NB4 (cell line): ENCODE measurements at regions not wholly inside any gene's neighbourhood (a gene's known extent, or its start where the extent isn't known, plus 50 kb on each side); places are given as distances from the start of the nearest gene placed in this dataset.
"Not testable (repeated sequence)": the region's sequence is repeated elsewhere in the genome, so short reads cannot be mapped to it uniquely, and the experiment has no call there.

Source experiments
- DNase-seq: peaks from one replicate; pipeline ENCODE4 v3.0.0; 2010; ENCODE audit warnings: low read depth
- H3K4me3 ChIP-seq: one replicate; pipeline ENCODE4 v1.5.1; 2011; ENCODE audit warnings: mild to moderate bottlenecking, low read depth, low read length, moderate library complexity
- MAX ChIP-seq: IDR thresholded peaks from 2 replicates; pipeline ENCODE4 v1.6.1; 2011; ENCODE audit warnings: low read depth, low read length
- MYC ChIP-seq: IDR thresholded peaks from 2 replicates; pipeline ENCODE4 v1.6.1; 2011; ENCODE audit warnings: low read depth, low read length
- POLR2A ChIP-seq: IDR thresholded peaks from 2 replicates; pipeline ENCODE4 v1.6.1; 2011; ENCODE audit warnings: mild to moderate bottlenecking; ENCODE audit not compliant: insufficient read length; ENCODE audit errors: extremely low read depth
- TF ChIP-seq, protein P1 (sequence below): IDR thresholded peaks from one replicate; pipeline ENCODE4 v1.5.1; 2012; ENCODE audit warnings: low read depth, low read length

- no peak for DNase-seq
- TF ChIP-seq POLR2A, result no peak
- no peak for TF ChIP-seq MYC
- TF ChIP-seq, protein P1, sequence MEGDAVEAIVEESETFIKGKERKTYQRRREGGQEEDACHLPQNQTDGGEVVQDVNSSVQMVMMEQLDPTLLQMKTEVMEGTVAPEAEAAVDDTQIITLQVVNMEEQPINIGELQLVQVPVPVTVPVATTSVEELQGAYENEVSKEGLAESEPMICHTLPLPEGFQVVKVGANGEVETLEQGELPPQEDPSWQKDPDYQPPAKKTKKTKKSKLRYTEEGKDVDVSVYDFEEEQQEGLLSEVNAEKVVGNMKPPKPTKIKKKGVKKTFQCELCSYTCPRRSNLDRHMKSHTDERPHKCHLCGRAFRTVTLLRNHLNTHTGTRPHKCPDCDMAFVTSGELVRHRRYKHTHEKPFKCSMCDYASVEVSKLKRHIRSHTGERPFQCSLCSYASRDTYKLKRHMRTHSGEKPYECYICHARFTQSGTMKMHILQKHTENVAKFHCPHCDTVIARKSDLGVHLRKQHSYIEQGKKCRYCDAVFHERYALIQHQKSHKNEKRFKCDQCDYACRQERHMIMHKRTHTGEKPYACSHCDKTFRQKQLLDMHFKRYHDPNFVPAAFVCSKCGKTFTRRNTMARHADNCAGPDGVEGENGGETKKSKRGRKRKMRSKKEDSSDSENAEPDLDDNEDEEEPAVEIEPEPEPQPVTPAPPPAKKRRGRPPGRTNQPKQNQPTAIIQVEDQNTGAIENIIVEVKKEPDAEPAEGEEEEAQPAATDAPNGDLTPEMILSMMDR, result no peak
- no peak for TF ChIP-seq MAX
Observed at GRCh38 chr3:87673132-87673531, 385.7 kb downstream of the CGGBP1 start.

GRCh38 chr3:87654184-87654583 lies 377.8 kb upstream of the POU1F1 start:
- no peak overlapping the region for H3K4me3 ChIP-seq
- TF ChIP-seq MYC, result no peak
- no peak for TF ChIP-seq POLR2A
- TF ChIP-seq, protein P1, result no peak
- TF ChIP-seq MAX, result no peak
- DNase-seq, result no peak

More at GRCh38 chr3:87673132-87673531, 385.7 kb downstream of the CGGBP1 start:
- H3K4me3 ChIP-seq, result no peak overlapping the region

GRCh38 chr3:87653138-87653537 lies 376.8 kb upstream of the POU1F1 start:
- not testable (repeated sequence) for H3K4me3 ChIP-seq, DNase-seq

DNA sequence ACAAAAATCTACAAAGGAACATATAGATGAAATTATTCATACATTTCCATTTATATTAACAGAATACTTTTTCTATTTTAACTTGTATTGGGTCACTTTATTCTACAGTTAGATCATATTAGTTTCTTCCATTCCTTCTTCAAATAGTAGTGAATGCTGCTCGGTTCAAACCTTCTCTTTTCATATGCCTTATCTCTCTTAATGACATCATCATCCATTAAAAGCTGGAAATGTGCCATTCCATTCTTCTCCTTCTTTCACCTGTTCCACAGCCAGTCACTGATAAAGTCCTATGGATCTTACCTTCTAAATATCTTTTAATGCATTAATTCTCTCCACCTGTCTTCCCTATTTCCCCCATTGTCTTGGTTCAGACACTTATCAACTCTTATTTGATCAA lies 358.0 kb upstream of the POU1F1 start:
- DNase-seq, result no peak
- no peak overlapping the region for H3K4me3 ChIP-seq
- TF ChIP-seq, protein P1, result no peak
- no peak for TF ChIP-seq MYC
- no peak for TF ChIP-seq POLR2A
- TF ChIP-seq MAX, result no peak

DNA sequence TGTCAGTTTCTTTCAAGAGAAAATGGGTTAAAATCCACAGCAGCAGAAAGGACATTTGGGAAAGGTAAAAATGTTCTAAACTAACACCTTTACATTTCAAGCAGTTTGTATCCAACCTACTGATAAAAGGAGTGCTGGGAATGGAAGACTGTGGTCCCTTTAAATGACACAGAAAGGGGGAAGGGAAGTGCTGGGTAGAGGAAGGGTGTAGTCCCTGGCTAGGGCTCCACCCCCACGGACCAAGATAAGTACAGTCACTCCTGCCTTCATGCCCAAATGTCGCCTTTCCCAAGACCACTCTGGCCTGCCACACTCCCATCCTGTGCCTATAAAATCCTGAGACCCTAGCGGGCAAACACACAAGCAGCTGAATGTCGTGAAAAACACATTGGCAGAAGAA lies 350.9 kb upstream of the POU1F1 start:
- no peak overlapping the region for H3K4me3 ChIP-seq
- DNase-seq, result no peak
- TF ChIP-seq, protein P1, result no peak

GRCh38 chr3:87626546-87626945 lies 350.2 kb upstream of the POU1F1 start:
- H3K4me3 ChIP-seq, result no peak overlapping the region
- no peak for DNase-seq
- TF ChIP-seq MYC, result no peak
- TF ChIP-seq, protein P1, result no peak

DNA sequence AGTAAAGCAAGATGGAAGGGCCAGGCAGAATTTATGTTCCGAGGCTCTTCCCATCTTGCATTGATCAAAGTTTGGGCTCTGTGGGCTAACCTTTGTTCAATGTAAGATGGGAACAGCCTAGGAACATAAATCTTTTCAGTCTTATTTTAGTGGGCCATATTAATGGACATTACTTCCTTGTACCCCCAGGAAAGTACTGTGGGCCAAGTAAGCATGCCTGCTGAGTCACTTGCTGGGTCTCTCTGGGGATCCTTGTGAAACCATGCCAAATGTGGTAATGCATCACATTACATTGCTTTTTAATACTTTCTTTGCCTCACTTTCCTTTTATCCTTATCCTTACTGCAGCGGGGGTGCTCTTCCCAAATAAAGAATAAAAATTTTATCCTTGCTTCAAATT lies 349.5 kb upstream of the POU1F1 start:
- DNase-seq, result no peak
- no peak for TF ChIP-seq MYC
- no peak for TF ChIP-seq MAX
- TF ChIP-seq, protein P1, result no peak
- TF ChIP-seq POLR2A, result no peak
- no peak overlapping the region for H3K4me3 ChIP-seq
